Endodermal cell (in vitro differentiated cells): ENCODE measurements at regions not wholly inside any gene's neighbourhood (a gene's known extent, or its start where the extent isn't known, plus 50 kb on each side); places are given as distances from the start of the nearest gene placed in this dataset.

Experiments used
- DNase-seq: peaks from one replicate; pipeline ENCODE4 v3.0.0-alpha.2; 2017
- H3K27ac ChIP-seq: 2 replicates; pipeline ENCODE4 v1.5.1; 2013; ENCODE audit warnings: mild to moderate bottlenecking, low read depth, low read length, moderate library complexity
- H3K27me3 ChIP-seq: 2 replicates; pipeline ENCODE4 v1.6.1; 2013; ENCODE audit warnings: mild to moderate bottlenecking, low read length, moderate library complexity; ENCODE audit not compliant: insufficient read depth, control insufficient read depth, poor library complexity, severe bottlenecking
- H3K36me3 ChIP-seq: 2 replicates; pipeline ENCODE4 v1.7.0; 2013; ENCODE audit warnings: mild to moderate bottlenecking, low read length, moderate library complexity; ENCODE audit not compliant: control insufficient read depth, insufficient read depth
- H3K4me1 ChIP-seq: one replicate; pipeline ENCODE4 v1.7.0; 2013; ENCODE audit warnings: low read length; ENCODE audit not compliant: control insufficient read depth, insufficient read depth
- H3K4me3 ChIP-seq: 2 replicates; pipeline ENCODE4 v1.5.1; 2013; ENCODE audit warnings: mild to moderate bottlenecking, low read length, moderate library complexity
- H3K9ac ChIP-seq: 2 replicates; pipeline ENCODE4 v1.6.1; 2013; ENCODE audit warnings: mild to moderate bottlenecking, low read length, moderate library complexity; ENCODE audit not compliant: poor library complexity, severe bottlenecking; ENCODE audit errors: extremely low read depth
- H3K9me3 ChIP-seq: 2 replicates; pipeline ENCODE4 v1.6.1; 2013; ENCODE audit warnings: mild to moderate bottlenecking, low read length, moderate library complexity; ENCODE audit not compliant: control insufficient read depth
- H3K27ac Mint-ChIP-seq: 2 replicates; pipeline ENCODE4 v1.8.0; 2020; ENCODE audit warnings: mixed read lengths
- H3K27me3 Mint-ChIP-seq: 2 replicates; pipeline ENCODE4 v1.8.0; 2021; ENCODE audit warnings: mild to moderate bottlenecking, mixed read lengths; ENCODE audit not compliant: insufficient read depth
- H3K36me3 Mint-ChIP-seq: 2 replicates; pipeline ENCODE4 v1.8.0; 2020; ENCODE audit warnings: low read depth, mixed read lengths
- H3K4me1 Mint-ChIP-seq: 2 replicates; pipeline ENCODE4 v1.8.0; 2020; ENCODE audit warnings: mixed read lengths
- H3K4me3 Mint-ChIP-seq: 2 replicates; pipeline ENCODE4 v1.8.0; 2020; ENCODE audit warnings: mild to moderate bottlenecking, moderate library complexity, mixed read lengths
- H3K9me3 Mint-ChIP-seq: 2 replicates; pipeline ENCODE4 v1.8.0; 2020; ENCODE audit warnings: mild to moderate bottlenecking, mixed read lengths
- WGBS, 2 experiments: methylation state at CpG; one replicate each; pipeline versions ENCODE4 v1.1.5 to v1.1.7; 2013; ENCODE audit warnings: missing lambda C conversion rate in 2 of 2, mixed read lengths in 1 of 2; ENCODE audit not compliant: insufficient coverage in 1 of 2, insufficient read length in 1 of 2; 5-methylcytosine and 5-hydroxymethylcytosine counted together
- TF ChIP-seq, protein P1 (sequence below): fragments of 200-600 bp; sonication (generic); conservative IDR thresholded peaks from 2 replicates; pipeline ENCODE4 v1.5.0; 2021; ENCODE audit warnings: antibody characterized with exemption, mild to moderate bottlenecking

GRCh38 chr5:145025775-145026174, 809.4 kb downstream of the PRELID2 start:
- Histone ChIP-seq H3K9me3 (no peaks in the 10 kb centered on the region), H3K27ac (no peak overlapping the region), H3K36me3 (no peaks in the 10 kb centered on the region), H3K4me1 (no peaks in the 10 kb centered on the region), H3K27me3 (no peaks in the 10 kb centered on the region), H3K4me3 (no peak overlapping the region), H3K9ac (no peak overlapping the region)
- DNase-seq, result no peak
- TF ChIP-seq, protein P1, sequence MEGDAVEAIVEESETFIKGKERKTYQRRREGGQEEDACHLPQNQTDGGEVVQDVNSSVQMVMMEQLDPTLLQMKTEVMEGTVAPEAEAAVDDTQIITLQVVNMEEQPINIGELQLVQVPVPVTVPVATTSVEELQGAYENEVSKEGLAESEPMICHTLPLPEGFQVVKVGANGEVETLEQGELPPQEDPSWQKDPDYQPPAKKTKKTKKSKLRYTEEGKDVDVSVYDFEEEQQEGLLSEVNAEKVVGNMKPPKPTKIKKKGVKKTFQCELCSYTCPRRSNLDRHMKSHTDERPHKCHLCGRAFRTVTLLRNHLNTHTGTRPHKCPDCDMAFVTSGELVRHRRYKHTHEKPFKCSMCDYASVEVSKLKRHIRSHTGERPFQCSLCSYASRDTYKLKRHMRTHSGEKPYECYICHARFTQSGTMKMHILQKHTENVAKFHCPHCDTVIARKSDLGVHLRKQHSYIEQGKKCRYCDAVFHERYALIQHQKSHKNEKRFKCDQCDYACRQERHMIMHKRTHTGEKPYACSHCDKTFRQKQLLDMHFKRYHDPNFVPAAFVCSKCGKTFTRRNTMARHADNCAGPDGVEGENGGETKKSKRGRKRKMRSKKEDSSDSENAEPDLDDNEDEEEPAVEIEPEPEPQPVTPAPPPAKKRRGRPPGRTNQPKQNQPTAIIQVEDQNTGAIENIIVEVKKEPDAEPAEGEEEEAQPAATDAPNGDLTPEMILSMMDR, result no peak
- H3K27ac Mint-ChIP-seq, result no peak overlapping the region
- no peaks in the 10 kb centered on the region for H3K36me3 Mint-ChIP-seq
- H3K9me3 Mint-ChIP-seq, result no peaks in the 10 kb centered on the region
- H3K4me1 Mint-ChIP-seq, result peaks cover 3% of the 10 kb centered on the region
- H3K4me3 Mint-ChIP-seq, result no peak overlapping the region
- WGBS, 2 experiments, result 82 to 90% methylated on average over 1 to 3 of the region's 3 CpGs
- H3K27me3 Mint-ChIP-seq, result no peaks in the 10 kb centered on the region

DNA sequence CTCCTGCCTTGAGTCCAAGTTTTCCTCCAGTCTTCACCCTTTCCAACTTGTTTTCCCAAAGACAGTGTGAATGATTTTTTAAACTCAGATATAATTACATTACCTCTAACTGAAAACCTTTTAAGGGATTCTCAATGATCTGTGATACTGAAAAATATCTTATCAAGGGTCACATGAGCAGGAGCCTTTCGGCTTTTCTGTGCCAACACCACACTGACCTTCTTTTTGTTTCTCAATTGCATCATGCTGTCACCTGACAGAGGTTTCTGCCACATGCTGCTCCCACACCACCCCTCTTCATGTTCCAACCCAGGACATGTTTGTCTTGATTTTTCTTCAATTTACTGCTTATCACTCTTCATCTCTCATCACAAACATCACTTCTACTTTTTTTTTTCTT, 820.0 kb downstream of the PRELID2 start:
- no peak overlapping the region for H3K4me3 ChIP-seq
- H3K9me3 ChIP-seq, result no peaks in the 10 kb centered on the region
- no peak overlapping the region for H3K9ac ChIP-seq
- H3K27ac ChIP-seq, result no peak overlapping the region
- no peaks in the 10 kb centered on the region for H3K27me3 ChIP-seq
- H3K9me3 Mint-ChIP-seq, result no peaks in the 10 kb centered on the region
- H3K4me3 Mint-ChIP-seq, result no peak overlapping the region
- H3K36me3 Mint-ChIP-seq, result no peaks in the 10 kb centered on the region
- H3K4me1 Mint-ChIP-seq, result no peaks in the 10 kb centered on the region
- H3K27me3 Mint-ChIP-seq, result no peaks in the 10 kb centered on the region
- TF ChIP-seq, protein P1, result no peak
- H3K36me3 ChIP-seq, result no peaks in the 10 kb centered on the region
- 89 to 90% methylated on average over 1 of the region's 1 CpG for WGBS, 2 experiments
- DNase-seq, result no peak
- no peaks in the 10 kb centered on the region for H3K4me1 ChIP-seq
- H3K27ac Mint-ChIP-seq, result no peak overlapping the region

DNA sequence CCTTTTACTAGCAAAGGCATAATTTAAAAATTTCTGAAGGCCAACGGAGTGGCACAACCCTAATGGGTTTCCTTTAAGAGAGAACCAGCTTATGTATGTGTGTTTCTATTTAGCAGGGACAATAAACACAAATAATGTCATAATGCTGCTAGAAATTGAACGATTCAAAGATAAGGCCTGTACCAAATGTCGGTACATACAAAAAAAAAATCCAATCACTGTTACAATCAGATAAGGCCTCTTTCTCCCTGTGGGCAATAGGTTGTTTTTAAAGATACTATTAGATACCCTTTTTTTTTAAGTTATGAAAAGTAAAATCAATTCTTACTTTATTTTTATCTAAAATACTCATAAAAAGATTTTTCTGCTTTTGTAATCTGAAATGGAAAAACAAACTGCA, 821.0 kb downstream of the PRELID2 start:
- Histone ChIP-seq H3K9me3 (no peaks in the 10 kb centered on the region), H3K4me3 (no peak overlapping the region), H3K27ac (no peak overlapping the region), H3K27me3 (no peaks in the 10 kb centered on the region), H3K4me1 (no peaks in the 10 kb centered on the region), H3K36me3 (no peaks in the 10 kb centered on the region), H3K9ac (no peak overlapping the region)
- Mint-ChIP-seq H3K4me3 (no peak overlapping the region), H3K4me1 (no peaks in the 10 kb centered on the region), H3K27me3 (no peaks in the 10 kb centered on the region), H3K27ac (no peak overlapping the region), H3K9me3 (no peaks in the 10 kb centered on the region), H3K36me3 (no peaks in the 10 kb centered on the region)
- WGBS, 2 experiments, result 98 to 100% methylated on average over 1 to 3 of the region's 3 CpGs
- no peak for DNase-seq
- TF ChIP-seq, protein P1, result no peak
